HG02852 (cell line): ENCODE measurements at regions not wholly inside any gene's neighbourhood (a gene's known extent, or its start where the extent isn't known, plus 50 kb on each side); places are given as distances from the start of the nearest gene placed in this dataset.
"Not testable (repeated sequence)": the region's sequence is repeated elsewhere in the genome, so short reads cannot be mapped to it uniquely, and the experiment has no call there.

Experiments used
- ATAC-seq: cut with Tn5 transposase; IDR thresholded peaks from one replicate; pipeline ENCODE4 v1.9.1; 2021; ENCODE audit warnings: mild to moderate bottlenecking, moderate library complexity; ENCODE audit not compliant: unreplicated experiment

GRCh38 chr22:48760481-48761390 lies 1066.9 kb downstream of the BRD1 start:
- ATAC-seq = no peak

GRCh38 chr22:48758881-48759875 lies 1068.5 kb downstream of the BRD1 start:
- ATAC-seq = no peak

- no peak for ATAC-seq
Observed at GRCh38 chr22:48757985-48758561, 1069.6 kb downstream of the BRD1 start.

- ATAC-seq = no peak
Observed at GRCh38 chr22:48757581-48757980, 1070.1 kb downstream of the BRD1 start.

GRCh38 chr22:48757135-48757534 lies 1070.5 kb downstream of the BRD1 start:
- not testable (repeated sequence) for ATAC-seq

GRCh38 chr22:48756146-48757111 lies 1071.2 kb downstream of the BRD1 start:
- no peak for ATAC-seq

- ATAC-seq = no peak
Observed at GRCh38 chr22:48755059-48755949, 1072.4 kb downstream of the BRD1 start.

GRCh38 chr22:48754611-48755058 lies 1073.0 kb downstream of the BRD1 start:
- ATAC-seq = no peak

GRCh38 chr22:48753752-48754517 lies 1073.7 kb downstream of the BRD1 start:
- no peak for ATAC-seq

GRCh38 chr22:48753381-48753730 lies 1074.3 kb downstream of the BRD1 start:
- ATAC-seq = no peak

GRCh38 chr22:48752451-48753380 lies 1075.0 kb downstream of the BRD1 start:
- ATAC-seq = no peak

GRCh38 chr22:48751539-48752437 lies 1075.9 kb downstream of the BRD1 start:
- no peak for ATAC-seq

- ATAC-seq = no peak
Observed at GRCh38 chr22:48750826-48751440, 1076.7 kb downstream of the BRD1 start.

- no peak for ATAC-seq
Observed at GRCh38 chr22:48750282-48750681, 1077.4 kb downstream of the BRD1 start.

- ATAC-seq = no peak
Observed at GRCh38 chr22:48749555-48750227, 1078.0 kb downstream of the BRD1 start.
